GM13977 (cell line): ENCODE measurements at regions not wholly inside any gene's neighbourhood (a gene's known extent, or its start where the extent isn't known, plus 50 kb on each side); places are given as distances from the start of the nearest gene placed in this dataset.

Experiments
- DNase-seq: peaks from one replicate; pipeline ENCODE4 v3.0.0; 2012; ENCODE audit warnings: low spot score
- in situ Hi-C: fragments of 300-500 bp; cut with MboI; formaldehyde crosslinking; loops from one replicate; pipeline ENCODE4 v1.12.0; 2022; ENCODE audit warnings: low sequenced_read_pairs, low pct_unique_long_range_greater_than_20kb, mixed read lengths, inconsistent platforms; ENCODE audit not compliant: unreplicated experiment
- TF ChIP-seq, protein P1 (sequence below): IDR thresholded peaks from 2 replicates; pipeline ENCODE4 v1.5.1; 2012; ENCODE audit warnings: mild to moderate bottlenecking, control low read depth; ENCODE audit not compliant: insufficient read depth; ENCODE audit errors: extremely low read depth, missing control alignments

DNA sequence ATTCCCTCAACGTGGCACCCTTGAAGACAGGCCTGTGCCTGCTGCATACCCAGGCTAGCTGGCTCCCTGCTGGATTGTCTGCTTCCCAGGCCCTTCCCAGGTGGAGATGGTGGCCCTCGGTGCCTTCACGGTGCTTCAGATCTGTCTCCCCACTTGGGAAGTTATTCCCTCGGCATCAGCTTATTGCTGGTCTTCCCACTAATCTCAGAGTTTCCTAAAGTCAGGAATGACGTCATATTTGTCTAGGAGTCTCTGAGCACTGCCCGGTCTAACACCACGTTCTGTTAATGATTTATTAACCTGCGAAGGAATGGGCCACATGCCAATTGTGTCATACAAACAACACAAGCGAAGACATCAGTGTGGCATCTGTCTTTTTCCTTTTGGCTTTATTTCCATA lies 269.8 kb upstream of the ID2 start:
- in situ Hi-C loops = no loop called here
- DNase-seq = no peak
- TF ChIP-seq, protein P1, sequence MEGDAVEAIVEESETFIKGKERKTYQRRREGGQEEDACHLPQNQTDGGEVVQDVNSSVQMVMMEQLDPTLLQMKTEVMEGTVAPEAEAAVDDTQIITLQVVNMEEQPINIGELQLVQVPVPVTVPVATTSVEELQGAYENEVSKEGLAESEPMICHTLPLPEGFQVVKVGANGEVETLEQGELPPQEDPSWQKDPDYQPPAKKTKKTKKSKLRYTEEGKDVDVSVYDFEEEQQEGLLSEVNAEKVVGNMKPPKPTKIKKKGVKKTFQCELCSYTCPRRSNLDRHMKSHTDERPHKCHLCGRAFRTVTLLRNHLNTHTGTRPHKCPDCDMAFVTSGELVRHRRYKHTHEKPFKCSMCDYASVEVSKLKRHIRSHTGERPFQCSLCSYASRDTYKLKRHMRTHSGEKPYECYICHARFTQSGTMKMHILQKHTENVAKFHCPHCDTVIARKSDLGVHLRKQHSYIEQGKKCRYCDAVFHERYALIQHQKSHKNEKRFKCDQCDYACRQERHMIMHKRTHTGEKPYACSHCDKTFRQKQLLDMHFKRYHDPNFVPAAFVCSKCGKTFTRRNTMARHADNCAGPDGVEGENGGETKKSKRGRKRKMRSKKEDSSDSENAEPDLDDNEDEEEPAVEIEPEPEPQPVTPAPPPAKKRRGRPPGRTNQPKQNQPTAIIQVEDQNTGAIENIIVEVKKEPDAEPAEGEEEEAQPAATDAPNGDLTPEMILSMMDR = no peak

DNA sequence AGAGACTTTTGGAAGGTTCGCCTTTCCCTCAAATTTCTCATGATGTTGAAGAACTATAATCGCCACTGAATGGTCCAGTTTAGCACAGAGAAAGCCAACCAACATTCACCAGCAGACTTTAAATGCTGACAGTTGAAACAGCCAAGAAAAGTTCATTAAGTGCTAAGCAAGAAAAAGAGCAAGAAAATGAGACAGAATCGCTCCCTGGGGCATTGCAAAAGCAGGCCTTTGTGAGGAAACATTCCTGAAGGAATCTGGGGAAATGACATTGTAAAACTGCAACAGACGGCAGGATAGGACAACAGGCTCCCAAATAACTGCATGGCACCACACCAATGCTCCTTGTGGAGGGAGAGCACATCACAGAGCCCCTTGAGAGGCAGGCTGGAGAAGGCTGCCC lies 269.3 kb upstream of the ID2 start:
- TF ChIP-seq, protein P1 = no peak
- no peak for DNase-seq
- in situ Hi-C loops = no loop called here

DNA sequence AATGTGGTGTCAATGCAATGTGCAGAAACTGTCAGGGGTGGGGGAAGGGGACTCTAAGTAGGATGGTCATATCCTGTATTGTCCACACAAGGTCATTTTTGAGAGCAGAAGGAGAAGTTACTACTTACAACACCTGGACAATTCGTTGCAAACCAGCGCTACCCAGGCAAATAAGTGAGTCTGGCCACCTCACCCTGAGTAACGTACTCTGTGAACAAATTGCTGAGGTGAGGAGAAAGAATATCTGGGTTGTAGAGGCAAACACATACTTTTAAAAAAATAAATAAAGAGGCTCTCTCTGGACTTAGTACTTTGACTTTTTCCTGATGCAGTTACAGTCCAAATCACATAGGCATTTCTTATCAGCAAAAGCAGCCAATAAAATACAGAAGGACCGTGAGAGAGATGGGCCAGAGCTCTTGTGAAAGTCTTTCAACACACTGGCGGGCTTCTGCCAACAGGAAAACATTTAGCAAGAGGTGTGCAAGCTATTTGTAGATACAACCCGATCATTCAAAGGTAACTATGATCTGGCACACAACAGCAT lies 268.2 kb upstream of the ID2 start:
- in situ Hi-C loops = no loop called here
- TF ChIP-seq, protein P1 = no peak
- no peak for DNase-seq

DNA sequence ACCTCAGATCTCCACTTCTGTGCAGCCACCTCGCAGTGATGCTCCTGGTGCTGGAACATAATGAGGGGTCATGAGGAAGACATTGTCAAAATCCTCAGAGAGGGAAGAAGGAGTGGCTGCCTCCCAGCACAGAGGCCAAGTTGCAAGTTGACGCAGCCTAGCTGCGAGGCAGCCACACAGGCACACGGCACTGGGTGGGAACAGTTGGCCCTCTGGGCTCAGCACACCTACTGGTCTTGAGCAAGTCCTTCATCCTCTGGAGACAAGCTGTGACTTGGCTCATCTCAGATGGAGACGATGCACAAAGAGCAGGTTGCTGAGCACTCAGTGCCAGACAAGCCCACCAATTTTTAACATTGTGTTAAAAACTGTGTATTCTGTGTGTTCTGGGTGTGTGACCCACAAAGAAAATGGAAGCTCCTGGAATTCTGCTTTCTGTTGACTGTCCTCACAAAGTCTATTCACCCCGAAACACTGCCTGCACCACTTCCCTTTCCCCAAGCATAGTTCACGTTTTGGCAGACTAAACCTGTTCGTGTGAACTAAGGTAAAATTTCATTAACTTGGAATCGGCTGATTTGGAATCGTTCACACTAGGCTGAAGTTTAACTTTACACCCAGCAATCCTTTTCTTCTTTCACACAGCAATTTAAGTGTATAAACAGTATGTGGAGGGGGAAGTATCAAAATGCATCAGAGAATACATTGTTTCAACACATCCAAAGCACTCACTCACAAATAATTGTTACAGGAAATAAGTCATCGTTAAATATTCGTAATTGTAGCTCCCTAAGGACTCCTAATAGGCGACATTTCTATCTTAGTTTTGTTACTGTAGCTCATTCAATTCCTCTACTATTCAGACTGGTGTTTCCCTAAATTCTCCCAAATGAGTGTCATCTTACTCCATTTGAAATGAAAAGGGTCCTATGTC lies 266.6 kb upstream of the ID2 start:
- DNase-seq = no peak
- in situ Hi-C loops = no loop called here
- TF ChIP-seq, protein P1 = no peak

DNA sequence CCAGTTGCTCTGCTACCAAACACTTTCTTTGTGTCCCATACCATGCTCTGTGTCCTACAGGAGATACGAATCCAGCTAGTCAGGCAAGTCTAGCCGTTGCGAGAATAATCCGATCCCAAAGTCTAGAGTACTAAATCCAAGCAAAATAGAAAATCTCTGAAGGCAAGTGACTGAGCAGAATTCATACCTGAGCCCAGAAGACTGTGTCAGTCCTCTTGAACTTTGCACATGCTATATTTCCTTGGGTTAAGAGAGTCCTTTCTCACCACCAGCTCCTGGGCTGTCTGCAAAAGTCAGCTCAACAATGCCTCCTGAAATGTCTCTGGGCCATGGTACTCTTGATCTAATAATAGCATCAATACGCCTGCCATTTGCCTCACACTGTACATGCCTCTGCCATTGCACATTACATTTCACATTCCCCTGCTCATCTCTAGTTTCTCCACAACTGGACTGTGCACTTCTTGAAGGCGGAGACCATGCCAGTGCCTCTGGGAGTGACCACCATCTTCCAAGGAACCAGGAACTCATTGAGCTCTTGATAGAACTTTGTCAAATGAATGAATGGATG lies 265.8 kb upstream of the ID2 start:
- no peak for DNase-seq
- TF ChIP-seq, protein P1 = no peak
- in situ Hi-C loops = no loop called here

DNA sequence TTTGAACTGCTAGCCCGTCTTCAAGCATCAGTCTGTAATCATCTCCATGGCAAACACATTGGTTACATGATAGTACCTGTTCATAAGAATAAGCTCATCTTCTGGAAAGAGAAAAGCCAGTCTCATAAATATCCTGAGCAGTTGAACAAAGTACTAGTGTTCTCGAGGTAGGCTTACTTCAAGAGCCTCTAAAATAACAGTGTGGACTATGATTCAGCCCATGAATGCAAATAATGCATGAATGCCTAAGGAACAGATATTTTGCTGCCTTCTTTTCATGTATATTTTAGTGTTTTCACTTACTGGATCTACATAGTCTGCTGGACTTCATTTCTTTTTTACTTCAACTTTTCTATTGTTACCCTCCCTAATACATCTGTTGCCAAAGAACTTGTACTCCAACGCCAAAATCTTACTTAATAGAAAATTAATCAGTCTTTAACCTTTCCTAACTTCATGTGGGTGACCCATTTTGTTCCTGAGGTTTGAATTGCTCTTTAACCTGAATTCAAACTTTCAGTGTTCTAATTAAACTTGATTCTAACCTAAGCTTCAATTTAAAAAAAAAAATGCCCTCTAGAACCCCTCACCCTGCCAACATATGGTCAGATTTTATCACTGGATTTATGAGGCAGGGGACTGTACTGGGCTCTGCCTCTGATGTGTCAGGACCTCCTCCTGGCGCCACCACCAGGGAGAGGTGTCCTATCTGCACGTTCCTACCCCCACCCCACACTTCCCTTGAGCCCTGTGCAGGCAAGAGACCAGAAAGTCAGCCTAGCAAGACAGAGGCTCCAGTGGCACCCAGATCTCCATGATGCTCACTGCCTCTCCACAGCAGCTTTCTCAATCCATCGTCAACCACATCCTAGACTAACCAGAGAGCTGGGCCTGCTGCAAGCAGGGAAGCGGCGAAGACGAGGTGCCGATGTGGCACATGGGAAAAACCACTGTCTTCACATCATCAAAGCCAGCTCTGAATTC lies 264.7 kb upstream of the ID2 start:
- no peak for DNase-seq
- TF ChIP-seq, protein P1 = no peak
- in situ Hi-C loops = no loop called here
